ENCODE measurements at regions not wholly inside any gene's neighbourhood (a gene's known extent, or its start where the extent isn't known, plus 50 kb on each side); places are given as distances from the start of the nearest gene placed in this dataset.

GRCh38 chr20:61052195-61052750 lies 199.8 kb upstream of the CDH4 start:
- no peak for TF ChIP-seq CTCF (IDR thresholded peaks at IDR 0.05; ENCODE audit: partially characterized antibody, unreplicated experiment)
- Mint-ChIP-seq H3K27me3 (ENCODE audit: unreplicated experiment) (peaks cover 11% of the 10 kb centered on the region), H3K4me3 (ENCODE audit: unreplicated experiment) (no peak overlapping the region), H3K4me1 (ENCODE audit: low read depth, unreplicated experiment) (peaks cover 19% of the 10 kb centered on the region), H3K36me3 (ENCODE audit: unreplicated experiment) (peaks cover 4% of the 10 kb centered on the region), H3K27ac (ENCODE audit: unreplicated experiment) (no peak overlapping the region), H3K9me3 (ENCODE audit: unreplicated experiment) (peaks cover 3% of the 10 kb centered on the region)
- no peak for DNase-seq

GRCh38 chr20:61052776-61053442 lies 199.2 kb upstream of the CDH4 start:
- no peak for DNase-seq
- TF ChIP-seq CTCF (IDR thresholded peaks at IDR 0.05; ENCODE audit: partially characterized antibody, unreplicated experiment), result no peak
- no peak overlapping the region for H3K27ac Mint-ChIP-seq (ENCODE audit: unreplicated experiment)
- H3K4me3 Mint-ChIP-seq (ENCODE audit: unreplicated experiment), result no peak overlapping the region
- peaks cover 19% of the 10 kb centered on the region for H3K4me1 Mint-ChIP-seq (ENCODE audit: low read depth, unreplicated experiment)
- peaks cover 3% of the 10 kb centered on the region for H3K9me3 Mint-ChIP-seq (ENCODE audit: unreplicated experiment)
- peaks cover 4% of the 10 kb centered on the region for H3K36me3 Mint-ChIP-seq (ENCODE audit: unreplicated experiment)
- peaks cover 11% of the 10 kb centered on the region for H3K27me3 Mint-ChIP-seq (ENCODE audit: unreplicated experiment)

GRCh38 chr20:61053487-61053886 lies 198.6 kb upstream of the CDH4 start:
- no peak overlapping the region for H3K4me3 Mint-ChIP-seq (ENCODE audit: unreplicated experiment)
- H3K36me3 Mint-ChIP-seq (ENCODE audit: unreplicated experiment), result peaks cover 4% of the 10 kb centered on the region
- peaks cover 3% of the 10 kb centered on the region for H3K9me3 Mint-ChIP-seq (ENCODE audit: unreplicated experiment)
- TF ChIP-seq CTCF (IDR thresholded peaks at IDR 0.05; ENCODE audit: partially characterized antibody, unreplicated experiment), result no peak
- H3K27ac Mint-ChIP-seq (ENCODE audit: unreplicated experiment), result no peak overlapping the region
- peaks cover 19% of the 10 kb centered on the region for H3K4me1 Mint-ChIP-seq (ENCODE audit: low read depth, unreplicated experiment)
- no peak for DNase-seq
- H3K27me3 Mint-ChIP-seq (ENCODE audit: unreplicated experiment), result peaks cover 11% of the 10 kb centered on the region

GRCh38 chr20:61053889-61054288 lies 198.2 kb upstream of the CDH4 start:
- TF ChIP-seq CTCF (IDR thresholded peaks at IDR 0.05; ENCODE audit: partially characterized antibody, unreplicated experiment), result no peak
- no peak overlapping the region for H3K4me3 Mint-ChIP-seq (ENCODE audit: unreplicated experiment)
- peaks cover 19% of the 10 kb centered on the region for H3K4me1 Mint-ChIP-seq (ENCODE audit: low read depth, unreplicated experiment)
- H3K9me3 Mint-ChIP-seq (ENCODE audit: unreplicated experiment), result peaks cover 3% of the 10 kb centered on the region
- no peak overlapping the region for H3K27ac Mint-ChIP-seq (ENCODE audit: unreplicated experiment)
- DNase-seq, result no peak
- H3K36me3 Mint-ChIP-seq (ENCODE audit: unreplicated experiment), result peaks cover 4% of the 10 kb centered on the region
- H3K27me3 Mint-ChIP-seq (ENCODE audit: unreplicated experiment), result peaks cover 11% of the 10 kb centered on the region

- Mint-ChIP-seq H3K27me3 (ENCODE audit: unreplicated experiment) (peaks cover 11% of the 10 kb centered on the region), H3K4me3 (ENCODE audit: unreplicated experiment) (no peak overlapping the region), H3K27ac (ENCODE audit: unreplicated experiment) (no peak overlapping the region), H3K36me3 (ENCODE audit: unreplicated experiment) (peaks cover 4% of the 10 kb centered on the region), H3K9me3 (ENCODE audit: unreplicated experiment) (peaks cover 3% of the 10 kb centered on the region), H3K4me1 (ENCODE audit: low read depth, unreplicated experiment) (peaks cover 19% of the 10 kb centered on the region)
- no peak for TF ChIP-seq CTCF (IDR thresholded peaks at IDR 0.05; ENCODE audit: partially characterized antibody, unreplicated experiment)
- DNase-seq, result no peak
Measured at GRCh38 chr20:61054411-61054810, 197.7 kb upstream of the CDH4 start.
